Right hindlimb (tissue), 1 donor: ENCODE measurements at regions not wholly inside any gene's neighbourhood (a gene's known extent, or its start where the extent isn't known, plus 50 kb on each side); places are given as distances from the start of the nearest gene placed in this dataset.
"Not testable (repeated sequence)": the region's sequence is repeated elsewhere in the genome, so short reads cannot be mapped to it uniquely, and the experiment has no call there.

Experiments
- DNase-seq: peaks from one replicate; pipeline ENCODE4 v3.0.0-alpha.2; 2018

- no peak for DNase-seq
Observed at GRCh38 chr14:34058510-34058909, 107.6 kb upstream of the EGLN3 start.

- no peak for DNase-seq
Observed at GRCh38 chr14:34056046-34056445, 105.2 kb upstream of the EGLN3 start.

DNA sequence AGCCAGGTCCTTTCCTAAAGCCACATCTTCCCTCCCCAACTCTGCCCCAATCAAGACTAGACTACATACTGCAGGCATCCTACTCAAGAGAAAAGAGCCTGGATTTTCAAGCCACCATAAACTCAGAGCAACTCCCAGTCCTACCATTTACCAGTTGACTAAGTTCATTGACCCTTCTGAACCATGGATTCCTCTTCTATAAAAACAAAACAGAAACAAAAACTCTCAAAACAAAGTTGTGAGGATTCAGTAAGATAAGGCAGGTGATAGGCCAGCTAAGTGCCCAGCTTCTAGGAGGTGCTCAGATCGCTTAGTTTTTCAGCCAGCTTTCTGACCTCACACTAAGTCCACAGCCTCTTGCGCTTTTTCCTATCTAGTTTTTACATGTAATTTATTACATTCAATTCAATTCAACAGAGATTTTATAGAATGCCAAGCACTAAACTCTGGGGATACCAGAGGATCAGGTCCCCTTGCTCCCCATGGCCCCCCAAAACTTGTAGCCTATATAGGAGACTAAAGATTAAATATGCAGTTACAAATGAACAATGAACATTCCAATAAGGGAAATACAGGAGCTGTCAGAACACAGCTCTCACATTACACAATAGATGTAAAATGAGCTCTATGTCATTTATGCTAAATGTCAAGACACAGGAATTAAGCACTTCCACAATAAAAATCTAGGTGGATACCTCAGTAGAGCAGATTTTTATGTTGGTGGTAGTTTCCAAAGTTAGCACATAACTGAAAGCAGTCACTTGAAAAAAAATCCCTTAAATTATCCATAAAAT, 104.5 kb upstream of the EGLN3 start:
- DNase-seq = no peak

GRCh38 chr14:34053666-34054065, 102.8 kb upstream of the EGLN3 start:
- DNase-seq = peak; percentile 90

- no peak for DNase-seq
Observed at GRCh38 chr14:34052658-34053014, 101.8 kb upstream of the EGLN3 start.

GRCh38 chr14:34051966-34052657, 101.2 kb upstream of the EGLN3 start:
- DNase-seq = no peak

GRCh38 chr14:34050606-34051005, 99.7 kb upstream of the EGLN3 start:
- no peak for DNase-seq

- DNase-seq = peak; percentile 62
Observed at GRCh38 chr14:34049790-34050189, 98.9 kb upstream of the EGLN3 start.

DNA sequence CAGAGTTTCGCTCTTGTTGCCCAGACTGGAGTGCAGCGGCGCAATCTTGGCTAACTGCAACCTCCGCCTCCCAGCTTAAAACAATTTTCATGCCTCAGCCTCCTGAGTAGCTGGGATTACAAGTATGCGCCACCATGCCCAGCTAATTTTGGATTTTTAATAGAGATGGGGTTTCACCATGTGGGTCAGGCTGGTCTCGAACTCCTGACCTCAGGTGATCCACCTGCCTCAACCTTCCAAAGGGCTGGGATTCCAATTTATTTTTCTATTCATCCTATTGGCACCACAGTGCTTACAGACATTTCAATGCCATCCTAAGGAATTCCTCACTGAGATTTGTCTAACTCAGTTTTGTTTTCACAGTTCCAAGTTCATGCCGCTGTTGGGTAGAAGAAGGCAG, 98.3 kb upstream of the EGLN3 start:
- not testable (repeated sequence) for DNase-seq

- no peak for DNase-seq
Observed at GRCh38 chr14:34046799-34047520, 96.1 kb upstream of the EGLN3 start.

DNA sequence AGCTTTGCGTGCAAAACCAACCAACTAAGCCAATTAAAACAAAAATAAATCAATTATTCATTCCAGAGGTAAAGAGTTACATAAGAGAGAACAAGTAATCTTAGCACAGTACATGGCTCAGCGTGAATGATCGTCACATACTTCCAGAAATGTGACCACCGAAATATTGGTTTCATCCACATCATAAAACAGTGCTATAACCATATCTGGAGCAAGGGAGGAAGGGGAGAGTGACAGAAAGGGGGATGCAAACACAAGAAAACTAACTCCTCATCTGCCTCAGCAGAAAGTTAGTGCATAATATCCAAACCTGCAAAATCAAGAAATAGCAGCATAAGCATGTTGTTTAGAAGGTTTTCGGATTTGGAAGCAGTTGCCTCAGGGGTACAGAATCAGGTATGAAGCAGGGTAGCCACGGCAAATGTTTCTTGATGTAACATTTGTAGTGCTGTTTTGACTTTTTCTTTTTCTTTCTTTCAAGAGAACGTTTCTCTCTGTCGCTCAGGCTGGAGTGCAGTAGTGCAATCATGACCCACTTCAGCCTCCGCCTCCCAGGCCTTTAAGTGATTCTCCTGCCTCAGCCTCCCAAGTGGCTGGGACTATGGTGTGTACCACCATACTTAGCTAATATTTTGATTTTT, 93.9 kb upstream of the EGLN3 start:
- no peak for DNase-seq

GRCh38 chr14:34044373-34044637, 93.4 kb upstream of the EGLN3 start:
- no peak for DNase-seq

GRCh38 chr14:34043627-34044372, 92.9 kb upstream of the EGLN3 start:
- no peak for DNase-seq

GRCh38 chr14:34041220-34041619, 90.3 kb upstream of the EGLN3 start:
- no peak for DNase-seq

GRCh38 chr14:34040766-34041165, 89.9 kb upstream of the EGLN3 start:
- no peak for DNase-seq

DNA sequence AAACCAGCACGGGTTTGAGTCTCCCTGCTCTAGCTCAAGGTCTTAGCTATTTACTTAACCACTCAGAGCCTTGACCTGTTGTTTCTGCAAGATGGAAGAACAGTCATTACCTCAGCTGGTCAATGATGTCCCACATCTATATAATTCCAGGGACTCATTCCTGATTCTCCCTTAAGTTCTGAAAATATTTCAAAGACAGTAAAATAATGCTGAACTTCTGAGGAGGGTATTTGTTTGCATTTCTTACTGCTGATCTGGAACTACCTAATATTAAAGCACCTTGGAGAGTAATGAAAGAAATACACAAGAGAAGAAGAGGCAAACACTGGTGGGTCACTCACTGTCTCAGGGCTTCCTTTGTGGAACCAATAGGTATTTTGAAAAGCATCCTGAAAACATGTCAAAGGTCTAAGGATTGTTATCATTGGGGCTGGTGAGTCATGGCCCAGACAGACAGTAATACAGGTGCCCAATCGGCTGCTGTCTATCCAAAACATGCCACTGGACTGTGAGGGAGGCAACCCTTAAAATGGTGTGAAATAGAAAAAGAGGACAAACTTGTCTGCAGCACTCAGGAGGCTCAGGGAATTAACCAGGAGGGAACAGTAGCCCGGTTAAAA, 88.7 kb upstream of the EGLN3 start:
- DNase-seq = no peak

- DNase-seq = no peak
Observed at GRCh38 chr14:34038358-34039057, 87.6 kb upstream of the EGLN3 start.

DNA sequence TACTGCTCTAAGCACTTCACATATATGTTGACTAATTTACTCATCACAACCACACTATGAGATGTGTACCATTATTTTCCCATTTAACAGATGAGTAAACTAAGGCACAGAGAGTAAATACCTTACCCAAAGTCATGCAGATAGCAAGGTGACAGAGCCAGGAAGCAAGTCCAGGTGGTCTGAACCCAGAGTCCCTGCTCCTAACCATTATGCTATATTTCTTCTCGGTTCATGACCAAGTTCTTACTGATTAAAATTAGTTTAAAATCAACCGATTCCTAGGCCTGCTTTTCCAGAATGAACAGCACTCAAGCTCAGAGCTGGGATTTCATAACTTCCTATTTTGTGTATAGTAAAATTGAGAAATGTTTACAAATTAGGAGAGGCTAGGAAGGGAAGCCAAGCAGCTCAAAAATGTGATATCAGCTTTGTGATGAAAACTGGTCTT, 85.5 kb upstream of the EGLN3 start:
- no peak for DNase-seq

- DNase-seq = no peak
Observed at GRCh38 chr14:34035934-34036250, 85.0 kb upstream of the EGLN3 start.

DNA sequence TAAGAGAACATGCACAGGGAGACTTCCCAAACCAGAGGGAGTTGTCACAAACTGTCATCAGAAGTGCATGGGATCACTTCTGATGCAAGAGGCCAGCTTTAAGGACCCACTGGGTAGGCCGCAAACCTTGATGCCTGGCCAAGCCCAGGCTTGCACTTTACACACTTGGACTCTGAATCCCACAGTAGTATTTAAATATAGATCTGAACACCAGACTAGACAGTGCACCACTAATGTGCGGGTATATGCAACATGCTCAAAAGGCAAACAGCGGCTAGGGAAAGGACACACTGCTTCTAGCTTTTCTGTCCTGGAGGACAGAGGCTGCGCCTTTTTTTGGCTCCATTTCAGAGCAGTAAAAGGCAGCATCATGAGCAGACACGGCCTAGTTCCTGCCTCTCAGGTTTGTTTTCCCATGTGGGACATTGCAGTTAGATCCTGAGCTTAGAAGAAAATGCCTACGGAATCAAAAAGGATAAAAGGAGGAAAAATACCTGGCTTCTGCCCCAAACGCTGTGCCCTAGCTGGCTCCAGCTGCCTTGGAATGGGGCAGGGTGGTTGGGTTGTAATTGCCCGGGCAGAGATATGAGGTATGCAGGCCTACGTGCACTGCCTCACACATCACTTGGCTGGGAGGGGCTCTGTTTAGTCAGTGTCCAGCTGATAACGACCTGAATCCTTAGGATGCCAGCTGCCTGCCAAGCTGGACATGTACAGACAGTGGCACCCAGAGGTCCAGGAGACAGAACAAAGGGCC, 84.5 kb upstream of the EGLN3 start:
- DNase-seq = peak; percentile 38
